CD4-positive, alpha-beta T cell treated with Interleukin-15 for 1 hour (primary cell): ENCODE measurements at regions not wholly inside any gene's neighbourhood (a gene's known extent, or its start where the extent isn't known, plus 50 kb on each side); places are given as distances from the start of the nearest gene placed in this dataset.
"Not testable (repeated sequence)": the region's sequence is repeated elsewhere in the genome, so short reads cannot be mapped to it uniquely, and the experiment has no call there.

Source experiments
- DNase-seq: peaks from one replicate; pipeline ENCODE4 v3.0.0-alpha.2; 2020

DNA sequence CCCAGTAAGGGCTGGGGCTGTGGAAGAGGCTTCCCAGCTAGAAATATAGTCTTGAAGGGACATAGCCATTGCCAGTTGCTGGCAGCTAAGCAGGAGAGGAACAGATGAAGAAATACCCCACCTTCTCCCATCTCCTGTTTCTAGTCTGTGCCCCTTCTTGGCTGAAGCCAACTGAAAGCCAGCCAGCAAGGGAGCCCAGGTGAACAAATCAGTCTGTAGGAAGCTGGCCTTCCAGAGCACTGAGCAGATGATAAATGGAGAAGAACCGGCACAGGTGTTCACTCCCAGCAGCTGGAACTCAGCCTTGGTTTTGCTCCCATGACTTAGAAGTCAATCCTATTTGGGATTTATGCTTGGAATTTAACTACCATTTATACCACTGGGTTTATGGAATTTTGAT is 69.2 kb upstream of the DHX40 start:
- no peak for DNase-seq

DNA sequence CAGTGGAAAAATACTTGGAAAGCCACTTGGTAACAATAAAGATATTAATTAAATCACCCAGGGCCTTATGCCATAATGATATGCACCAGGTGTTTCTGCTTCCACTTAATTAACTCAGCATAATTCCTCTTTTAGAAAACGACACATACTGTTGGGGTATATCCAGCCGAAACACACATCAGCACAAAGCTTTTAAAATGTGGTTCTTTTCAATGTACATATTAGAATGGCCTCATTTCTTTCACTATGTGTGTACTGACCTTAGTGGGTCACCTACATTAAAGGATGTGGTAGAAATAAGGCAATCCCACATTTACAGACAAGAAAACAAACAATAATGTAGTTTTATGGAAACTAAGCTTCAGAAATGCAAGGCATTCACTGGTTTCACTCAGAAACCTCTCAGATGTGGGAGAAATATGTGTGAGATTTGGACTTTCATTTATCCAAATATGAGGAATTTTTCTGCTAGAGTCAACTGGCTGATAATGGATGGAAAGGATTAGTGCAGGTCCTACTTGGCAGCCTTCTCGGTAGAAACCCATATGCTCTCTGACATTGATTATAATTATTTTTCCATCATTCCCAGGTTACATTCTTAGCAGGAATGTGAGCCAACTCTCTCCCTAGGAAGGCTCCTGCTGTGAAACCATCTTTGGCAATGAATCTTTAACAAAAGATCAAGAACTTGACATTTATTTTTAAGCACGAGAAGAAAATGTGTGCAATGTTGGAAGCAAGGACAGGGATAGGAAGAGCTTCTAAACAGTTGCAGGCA is 66.7 kb upstream of the DHX40 start:
- no peak for DNase-seq

DNA sequence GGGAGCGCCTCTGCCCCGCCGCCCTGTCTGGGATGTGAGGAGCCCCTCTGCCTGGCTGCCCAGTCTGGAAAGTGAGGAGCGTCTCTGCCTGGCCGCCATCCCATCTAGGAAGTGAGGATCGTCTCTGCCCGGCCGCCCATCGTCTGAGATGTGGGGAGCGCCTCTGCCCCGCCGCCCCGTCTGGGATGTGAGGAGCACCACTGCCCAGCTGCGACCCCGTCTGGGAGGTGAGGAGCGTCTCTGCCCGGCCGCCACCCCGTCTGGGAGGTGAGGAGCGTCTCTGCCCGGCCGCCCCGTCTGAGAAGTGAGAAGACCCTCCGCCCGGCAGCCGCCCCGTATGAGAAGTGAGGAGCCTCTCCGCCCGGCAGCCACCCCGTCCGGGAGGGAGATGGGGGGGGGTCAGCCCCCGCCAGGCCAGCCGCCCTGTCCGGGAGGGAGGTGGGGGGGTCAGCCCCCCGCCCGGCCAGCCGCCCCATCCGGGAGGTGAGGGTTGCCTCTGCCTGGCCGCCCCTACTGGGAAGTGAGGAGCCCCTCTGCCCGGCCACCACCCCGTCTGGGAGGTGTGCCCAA is 65.2 kb upstream of the DHX40 start:
- DNase-seq: not testable (repeated sequence)

DNA sequence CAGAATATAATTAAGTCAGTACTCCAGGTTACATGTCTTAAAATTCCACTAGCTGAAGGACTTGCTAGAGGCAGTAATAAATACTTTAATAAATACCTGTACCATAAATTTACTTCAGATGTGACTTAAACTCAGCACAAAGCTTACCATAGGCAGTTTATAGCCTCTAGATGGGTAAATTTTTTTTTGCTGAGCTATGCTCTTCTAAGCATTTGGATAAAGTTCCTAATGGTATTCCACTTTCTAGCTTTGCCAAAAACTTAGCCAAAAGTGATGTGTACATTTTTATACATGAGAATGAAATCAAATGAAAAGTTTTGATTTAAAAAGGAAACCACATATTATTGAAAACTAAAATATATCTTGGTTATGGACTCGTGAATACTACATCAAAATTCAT is 63.7 kb upstream of the DHX40 start:
- DNase-seq: no peak

DNA sequence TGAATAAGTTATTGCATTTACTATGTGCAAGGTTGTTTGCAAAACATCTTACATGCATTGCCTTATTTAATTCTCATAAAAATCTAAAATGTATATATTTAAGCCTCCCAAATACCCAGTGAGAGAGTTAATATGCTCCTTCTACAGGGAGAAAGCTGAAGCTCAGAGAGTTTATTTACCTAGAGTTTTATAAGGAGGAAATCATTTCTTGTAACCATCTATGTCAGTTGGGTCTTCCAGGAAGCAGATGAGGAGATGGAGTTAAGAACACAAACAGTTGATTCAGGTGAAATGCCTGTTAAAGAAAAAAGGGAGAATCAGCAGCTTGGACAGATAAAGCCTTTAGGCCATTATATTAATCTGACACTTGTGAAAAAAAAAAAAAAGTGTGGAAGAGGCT is 62.6 kb upstream of the DHX40 start:
- DNase-seq: no peak

DNA sequence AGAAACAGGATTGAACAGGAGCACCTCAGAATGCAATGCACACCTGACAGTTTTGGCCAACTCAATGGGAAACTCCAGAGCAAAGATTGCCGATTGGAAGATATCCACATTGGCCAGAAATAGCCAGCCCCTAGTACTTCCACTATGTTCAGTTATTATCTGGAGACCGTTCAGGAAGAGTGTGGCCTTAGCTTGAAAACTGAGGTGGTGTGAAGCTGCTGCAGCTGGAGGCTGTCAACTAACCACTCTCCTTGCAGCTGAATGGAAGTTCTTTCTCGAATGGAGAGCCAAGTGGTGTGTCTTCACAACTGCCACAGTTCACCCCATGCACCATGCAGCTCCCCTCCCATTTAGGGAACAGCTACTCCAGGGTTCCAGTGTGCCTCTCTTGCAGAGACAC is 61.9 kb upstream of the DHX40 start:
- no peak for DNase-seq

DNA sequence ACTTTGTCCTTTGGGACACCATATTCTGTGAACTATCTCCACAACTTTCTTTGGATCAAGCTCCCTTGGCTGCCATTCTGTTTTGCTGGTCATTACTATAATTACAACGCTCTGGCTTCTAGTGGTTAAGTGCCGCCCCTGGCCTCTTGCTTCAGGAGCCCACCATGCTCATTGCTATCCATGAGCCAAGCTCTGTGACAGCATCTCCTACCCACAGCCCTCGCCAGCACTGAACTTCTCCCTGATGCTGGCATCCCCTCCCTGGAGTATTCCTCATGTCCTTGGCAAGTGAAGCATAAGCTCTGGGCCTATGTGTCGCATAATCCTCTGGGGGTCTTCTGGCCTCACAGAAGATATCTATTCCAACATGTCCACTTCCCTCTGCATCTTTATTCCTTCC is 60.6 kb upstream of the DHX40 start:
- DNase-seq: no peak

DNA sequence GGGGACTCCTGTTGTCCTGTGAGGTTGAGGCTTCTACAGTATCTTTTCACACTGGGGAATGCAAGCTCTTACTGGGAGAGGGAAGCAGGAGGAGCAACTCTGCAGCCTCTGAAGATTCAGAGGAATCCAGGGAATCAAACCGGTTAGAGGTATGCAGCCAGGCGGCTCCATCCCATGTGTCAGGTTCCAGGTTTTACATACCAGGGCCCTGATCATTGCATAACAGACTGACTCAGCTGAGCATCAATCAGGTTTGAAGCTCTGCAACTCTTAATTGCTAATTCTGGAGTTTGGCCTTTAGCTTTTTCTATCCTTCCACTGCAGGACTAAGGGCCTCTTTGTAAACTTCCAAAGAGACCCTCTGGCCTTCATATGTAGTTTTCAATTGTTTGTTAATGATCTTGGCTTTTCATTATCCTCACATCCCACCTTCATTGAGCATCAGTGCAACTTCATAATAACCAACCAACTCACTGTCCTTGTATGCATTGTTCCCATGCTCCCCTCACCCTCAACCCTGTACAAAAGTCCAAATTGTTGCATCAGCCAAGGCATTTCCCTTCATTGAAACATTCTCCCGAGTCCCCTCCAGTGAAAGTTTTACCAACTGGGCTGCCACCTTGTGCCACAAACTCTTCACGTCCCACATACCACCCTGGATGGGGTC is 59.7 kb upstream of the DHX40 start:
- DNase-seq: no peak

DNA sequence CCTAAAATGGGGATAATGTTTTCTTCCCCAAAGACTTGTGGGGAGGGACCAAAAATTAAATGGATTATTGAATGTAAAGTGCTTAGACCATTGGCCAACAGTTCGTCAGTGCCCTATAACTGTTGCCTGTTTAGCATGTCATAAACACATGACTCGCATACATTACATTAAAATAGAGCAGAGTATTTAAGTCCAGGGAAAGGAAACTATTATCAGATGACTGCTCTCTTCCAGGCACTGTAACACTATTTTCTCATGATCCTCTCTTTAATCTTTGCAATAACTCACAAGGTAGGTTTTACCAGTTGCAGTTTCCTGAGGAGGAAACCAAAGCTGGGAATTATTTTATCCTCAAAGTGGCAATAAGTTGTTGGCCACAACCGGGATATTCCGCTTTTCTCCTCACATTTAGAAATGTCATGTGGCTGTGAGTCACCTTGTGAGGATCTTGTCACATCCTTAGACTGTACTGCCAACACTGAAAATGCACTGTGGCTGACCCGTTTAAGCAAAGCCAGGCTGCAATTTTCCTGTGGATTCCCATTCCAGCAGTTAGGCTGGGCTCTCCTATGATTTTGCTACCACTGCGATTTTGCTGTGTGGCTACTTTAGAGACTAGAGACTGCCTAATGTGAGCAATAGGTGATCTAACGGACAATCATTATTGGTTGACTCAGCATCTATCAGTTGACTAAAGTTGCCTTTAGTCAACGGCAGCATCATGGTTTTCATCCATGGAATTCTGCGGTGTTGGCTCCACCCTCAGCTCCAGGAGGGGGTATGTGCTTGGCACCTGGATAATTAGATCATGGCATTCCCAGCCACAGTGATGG is 58.3 kb upstream of the DHX40 start:
- DNase-seq: no peak

DNA sequence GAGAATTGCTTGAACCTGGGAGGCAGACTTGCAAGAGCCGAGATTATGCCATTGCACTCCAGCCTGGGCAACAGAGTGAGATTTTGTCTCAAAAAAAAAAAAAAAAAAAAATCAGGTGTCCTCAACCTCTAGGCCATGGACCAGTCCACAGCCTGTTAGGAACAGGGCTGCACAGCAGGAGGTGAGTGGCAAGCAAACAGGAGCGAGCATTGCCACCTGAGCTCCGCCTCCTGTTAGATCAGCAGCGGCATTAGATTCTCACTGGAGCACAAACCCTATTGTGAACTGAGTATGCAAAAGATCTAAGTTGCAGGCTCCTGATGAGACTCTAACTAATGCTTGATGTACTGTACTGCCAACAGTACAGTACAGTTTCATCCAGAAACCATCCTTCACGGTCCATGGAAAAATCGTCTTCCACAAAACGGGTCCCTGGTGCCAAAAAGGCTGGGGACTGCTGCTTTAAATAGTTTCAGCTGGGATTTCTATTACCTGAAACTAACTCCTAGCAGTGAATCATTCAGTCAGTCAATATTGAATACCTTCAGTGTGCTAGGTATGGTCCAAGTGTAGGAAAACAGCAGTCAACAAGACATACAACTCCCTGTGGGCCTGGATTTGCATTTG is 56.3 kb upstream of the DHX40 start:
- no peak for DNase-seq

DNA sequence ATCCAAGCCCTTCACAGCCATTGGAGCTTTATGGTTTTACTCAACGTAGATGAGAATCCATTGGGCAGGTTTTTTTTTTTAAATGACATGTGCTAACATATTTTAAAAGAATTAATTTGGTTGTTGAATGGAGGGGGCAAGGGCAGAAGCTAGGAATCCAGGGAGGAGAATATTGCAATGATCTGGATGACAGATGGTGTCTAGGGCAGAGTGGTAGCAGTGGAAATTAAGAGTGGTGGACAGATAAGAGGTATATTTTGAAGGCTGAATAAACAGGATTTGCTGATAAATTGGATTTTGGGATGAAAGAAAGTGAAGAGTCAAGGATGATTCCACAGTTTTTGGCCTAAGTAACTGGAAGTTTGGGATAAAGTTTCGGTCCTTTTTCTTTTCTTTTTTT is 54.8 kb upstream of the DHX40 start:
- no peak for DNase-seq

DNA sequence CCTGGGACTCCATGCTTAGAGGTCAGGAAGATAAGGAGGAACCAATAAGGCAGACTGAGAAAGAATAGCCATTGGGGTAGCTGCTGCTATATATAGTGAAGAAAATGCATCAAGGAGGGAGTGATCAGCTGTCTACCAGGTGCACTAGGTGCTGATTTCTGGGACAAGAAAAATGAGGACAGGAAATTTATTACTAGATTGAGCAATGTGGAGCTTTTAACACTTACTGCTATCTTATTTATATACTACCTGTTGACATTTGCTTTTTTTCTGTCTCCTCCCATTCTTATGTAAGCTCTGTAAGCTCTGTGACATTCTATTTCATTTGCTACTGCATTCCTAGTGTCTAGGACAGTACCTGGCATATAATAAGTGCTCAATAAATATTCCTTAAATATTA is 53.7 kb upstream of the DHX40 start:
- DNase-seq: no peak

DNA sequence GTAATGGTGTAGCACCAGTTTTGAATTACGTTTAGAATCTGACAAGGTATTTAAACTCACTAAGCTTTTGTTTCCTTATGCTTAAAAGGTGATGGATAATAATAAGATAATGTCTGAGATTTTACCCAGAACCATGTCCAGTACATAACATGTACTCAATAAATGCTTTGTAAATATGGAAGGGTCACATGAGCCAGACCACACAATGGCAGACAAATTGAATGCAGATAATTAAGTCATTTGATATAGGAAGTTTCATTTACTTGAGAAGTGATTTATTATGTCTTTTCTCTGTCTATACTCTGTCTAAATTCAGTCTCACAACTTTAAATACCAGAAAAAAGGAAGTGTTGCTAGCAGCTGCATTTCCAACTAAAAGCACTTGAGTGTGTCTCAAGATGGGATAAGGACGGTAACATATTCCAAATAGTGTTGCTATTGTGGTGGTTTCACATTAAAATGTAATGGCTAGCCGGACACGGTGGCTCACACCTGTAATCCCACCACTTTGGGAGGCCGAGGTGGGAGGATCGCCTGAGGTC is 52.5 kb upstream of the DHX40 start:
- no peak for DNase-seq

DNA sequence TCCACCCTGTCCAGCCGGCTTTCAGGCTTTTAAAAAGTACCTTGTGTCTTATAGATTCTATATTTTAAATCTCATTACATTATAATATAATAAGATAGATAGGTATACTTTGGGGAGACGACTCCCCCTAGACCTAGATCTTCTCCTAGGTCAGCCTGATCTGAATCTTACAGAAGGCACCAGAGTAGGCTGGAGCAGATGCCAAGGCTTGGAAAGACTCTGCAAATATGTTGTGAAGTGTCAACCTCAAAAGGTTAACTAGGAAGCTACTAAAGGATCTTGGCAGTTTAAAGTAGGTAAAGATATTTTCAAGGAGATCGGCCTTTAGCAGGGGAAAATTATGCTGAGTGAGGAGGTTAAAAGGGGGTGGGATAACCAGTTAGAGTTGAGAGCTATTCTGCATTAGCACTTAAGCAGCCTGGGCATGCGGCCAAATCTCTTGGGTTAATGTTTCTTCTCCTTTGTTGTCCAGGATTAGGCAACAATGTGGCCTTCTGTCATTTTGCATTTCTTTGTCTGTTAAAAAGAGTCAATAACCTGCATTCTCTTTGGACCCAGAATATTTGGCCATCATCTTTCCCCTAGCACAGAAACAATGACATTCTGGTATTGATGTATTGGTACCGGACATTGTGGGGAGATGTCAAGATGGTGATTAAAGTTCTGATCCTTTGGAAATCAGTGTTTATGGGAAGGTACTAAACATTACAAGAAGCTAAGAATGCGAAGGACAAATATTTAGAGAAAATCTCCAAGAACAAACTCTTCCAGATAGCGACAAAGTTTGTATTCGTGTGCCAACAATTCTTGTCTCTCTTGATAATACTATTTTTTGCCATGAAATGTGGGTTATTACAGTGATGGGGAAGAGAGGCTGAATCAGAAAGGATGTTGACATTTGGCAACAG is 51.2 kb upstream of the DHX40 start:
- peak; percentile 45 for DNase-seq
